Islet of Langerhans (tissue), 1 donor: ENCODE measurements at regions not wholly inside any gene's neighbourhood (a gene's known extent, or its start where the extent isn't known, plus 50 kb on each side); places are given as distances from the start of the nearest gene placed in this dataset.
"Not testable (repeated sequence)": the region's sequence is repeated elsewhere in the genome, so short reads cannot be mapped to it uniquely, and the experiment has no call there.

ENCODE experiments used
- FAIRE-seq: peaks from one replicate; lab custom pipeline; 2011; peaks lifted over from hg19 to GRCh38; lab: Jason Lieb, UNC

DNA sequence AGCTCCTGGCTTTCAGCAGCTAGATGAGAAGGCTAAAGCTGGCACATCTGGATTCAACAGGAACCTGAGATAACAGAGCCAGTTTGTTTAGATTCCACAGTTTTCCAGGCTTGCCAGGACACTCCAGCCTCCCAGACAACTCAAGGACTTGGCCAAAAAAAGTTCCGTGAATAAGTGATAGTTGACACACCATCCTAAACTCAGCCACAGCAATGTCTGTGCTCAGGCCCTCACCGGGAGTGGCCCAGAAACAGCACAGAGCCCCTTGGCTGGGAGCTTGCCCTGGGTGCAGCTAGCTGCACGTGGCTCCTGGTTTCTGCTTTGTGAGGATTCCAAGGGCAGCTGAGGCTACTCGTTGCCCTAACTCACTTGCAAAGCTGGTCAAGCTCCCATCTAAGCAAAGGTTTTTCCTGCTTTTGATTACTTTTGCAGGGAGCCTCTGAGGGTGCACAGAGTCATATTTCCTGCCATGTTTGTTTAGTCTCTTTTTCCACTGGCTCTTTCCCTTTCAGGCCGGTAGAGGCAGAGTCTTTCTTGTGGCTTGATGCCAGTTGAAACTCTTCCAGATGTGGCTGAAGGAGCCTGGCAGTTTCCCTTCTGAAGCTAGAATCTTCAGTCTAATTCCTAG is 118.3 kb upstream of the ECI2 start:
- no peak for FAIRE-seq

DNA sequence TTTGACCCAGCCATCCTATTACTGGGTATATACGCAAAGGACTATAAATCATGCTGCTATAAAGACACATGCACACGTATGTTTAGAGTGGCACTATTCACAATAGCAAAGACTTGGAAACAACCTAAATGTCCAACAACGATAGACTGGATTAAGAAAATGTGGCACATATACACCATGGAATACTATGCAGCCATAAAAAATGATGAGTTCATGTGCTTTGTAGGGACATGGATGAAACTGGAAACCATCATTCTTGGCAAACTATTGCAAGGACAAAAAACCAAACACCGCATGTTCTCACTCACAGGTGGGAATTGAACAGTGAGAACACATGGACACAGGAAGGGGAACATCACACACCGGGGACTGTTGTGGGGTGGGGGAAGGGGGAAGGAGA is 117.1 kb upstream of the ECI2 start:
- not testable (repeated sequence) for FAIRE-seq

DNA sequence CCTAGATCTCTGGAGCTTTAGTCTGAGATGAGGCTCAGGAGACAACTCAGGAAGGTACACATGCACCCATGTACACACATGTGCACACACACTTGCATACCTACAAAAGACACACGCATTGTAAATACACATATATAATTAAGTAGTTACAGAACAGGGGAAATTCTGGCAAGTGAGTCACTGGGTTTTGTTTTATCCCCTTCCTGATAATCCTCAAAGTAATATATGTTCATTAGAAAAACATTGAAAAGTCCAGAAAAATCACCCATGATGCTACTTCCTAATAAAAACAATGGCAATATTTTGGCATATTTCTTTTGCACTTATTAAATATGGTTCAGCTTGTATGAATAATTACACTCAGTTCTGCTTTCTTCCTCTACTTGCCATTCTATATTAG is 115.3 kb upstream of the ECI2 start:
- FAIRE-seq: no peak

DNA sequence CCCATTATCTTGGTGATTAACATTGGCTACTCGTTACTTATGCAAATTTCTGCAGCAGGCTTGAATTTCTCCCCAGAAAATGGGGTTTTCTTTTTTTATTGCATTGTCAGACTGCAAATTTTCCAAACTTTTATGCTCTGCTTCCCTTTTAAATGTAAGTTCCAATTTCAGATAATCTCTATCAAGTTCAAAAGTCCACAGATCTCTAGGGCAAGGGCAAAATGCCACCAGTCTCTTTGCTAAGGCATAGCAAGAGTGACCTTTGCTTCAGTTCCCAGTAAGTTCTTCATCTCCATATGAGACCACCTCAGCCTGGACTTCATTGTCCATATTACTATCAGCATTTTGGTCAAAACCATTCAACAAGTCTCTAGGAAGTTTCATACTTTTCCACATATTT is 108.5 kb upstream of the ECI2 start:
- FAIRE-seq: not testable (repeated sequence)

DNA sequence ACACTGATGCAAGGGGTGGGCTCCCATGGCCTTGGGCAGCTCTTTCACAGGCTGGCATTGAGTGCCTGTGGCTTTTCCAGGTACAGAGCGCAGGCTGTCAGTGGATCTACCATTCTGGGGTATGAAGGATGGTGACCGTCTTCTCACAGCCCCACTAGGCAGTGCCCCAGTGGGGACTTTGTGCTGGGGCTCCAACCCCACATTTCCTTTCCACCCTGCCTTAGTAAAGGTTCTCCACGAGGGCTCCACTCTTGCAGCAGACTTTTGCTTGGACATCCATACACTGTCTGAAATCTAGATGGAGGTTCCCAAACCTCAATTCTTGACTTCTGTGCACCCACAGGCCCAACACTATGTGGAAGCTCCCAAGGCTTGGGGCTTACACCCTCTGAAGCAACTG is 107.9 kb upstream of the ECI2 start:
- no peak for FAIRE-seq

DNA sequence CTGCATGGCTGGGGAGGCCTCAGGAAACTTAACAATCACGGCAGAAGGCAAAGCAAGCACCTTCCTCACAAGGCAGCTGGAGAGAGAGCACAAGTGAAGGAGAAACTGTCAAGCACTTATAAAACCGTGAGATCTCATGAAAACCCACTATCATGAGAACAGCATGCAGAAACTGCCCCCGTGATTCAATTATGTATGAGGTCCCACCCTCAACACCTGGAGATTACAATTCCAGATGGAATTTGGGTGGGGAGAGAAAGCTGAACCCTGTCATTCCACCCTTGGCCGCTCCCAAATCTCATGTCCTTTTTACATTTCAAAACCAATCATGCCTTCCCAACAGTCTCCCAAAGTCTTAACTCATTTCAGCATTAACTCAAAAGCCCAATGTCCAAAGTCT is 107.2 kb upstream of the ECI2 start:
- FAIRE-seq: no peak

DNA sequence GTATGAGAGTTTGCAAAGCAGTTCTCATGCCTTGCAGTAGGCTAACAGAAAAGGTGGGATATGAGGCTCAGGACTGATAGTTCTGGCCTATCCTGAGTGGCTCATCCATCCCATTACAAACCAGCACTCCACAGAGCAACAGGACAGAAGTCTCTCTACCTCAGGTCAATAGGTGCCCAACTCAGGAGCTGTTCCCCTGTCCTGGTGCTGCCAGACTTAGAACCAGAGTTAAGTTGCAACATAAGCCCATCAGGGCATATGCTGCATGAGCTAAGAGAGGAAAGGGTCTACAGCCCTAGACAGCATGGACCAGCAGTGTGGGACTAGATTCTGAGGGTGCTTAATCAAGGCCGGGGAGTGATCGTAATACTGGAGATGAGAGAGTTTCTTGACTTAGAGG is 104.8 kb upstream of the ECI2 start:
- FAIRE-seq: no peak

DNA sequence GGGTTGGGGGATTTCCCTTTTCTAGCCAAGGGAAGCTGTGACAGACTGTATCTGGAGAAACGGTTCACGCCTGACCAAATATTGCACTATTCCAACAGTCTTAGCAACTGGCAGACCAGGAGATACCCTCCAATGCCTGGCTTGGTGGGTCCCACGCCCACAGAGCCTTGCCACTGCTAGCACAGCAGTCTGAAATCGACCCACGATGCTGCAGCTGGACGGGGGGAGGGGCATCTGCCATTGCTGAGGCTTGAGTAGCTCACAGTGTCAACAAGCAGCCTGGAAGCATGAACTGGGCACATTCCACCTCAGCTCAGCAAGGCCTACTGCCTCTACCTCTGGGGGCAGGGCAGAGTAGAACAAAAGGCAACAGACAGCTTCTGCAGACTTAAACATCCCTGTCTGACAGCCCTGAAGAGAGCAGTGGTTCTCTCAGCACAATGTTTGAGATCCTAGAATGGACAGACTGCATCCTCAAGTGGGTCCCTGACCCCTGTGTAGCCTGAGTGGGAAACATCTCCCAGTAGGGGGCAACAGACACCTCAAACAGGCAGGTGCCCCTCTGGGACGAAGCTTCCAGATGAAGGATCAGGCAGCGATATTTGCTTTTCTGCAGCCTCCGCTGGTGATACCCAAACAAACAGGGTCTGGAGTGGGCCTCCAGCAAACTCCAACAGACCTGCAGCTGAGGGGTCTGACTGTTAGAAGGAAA is 89.9 kb upstream of the ECI2 start:
- no peak for FAIRE-seq

DNA sequence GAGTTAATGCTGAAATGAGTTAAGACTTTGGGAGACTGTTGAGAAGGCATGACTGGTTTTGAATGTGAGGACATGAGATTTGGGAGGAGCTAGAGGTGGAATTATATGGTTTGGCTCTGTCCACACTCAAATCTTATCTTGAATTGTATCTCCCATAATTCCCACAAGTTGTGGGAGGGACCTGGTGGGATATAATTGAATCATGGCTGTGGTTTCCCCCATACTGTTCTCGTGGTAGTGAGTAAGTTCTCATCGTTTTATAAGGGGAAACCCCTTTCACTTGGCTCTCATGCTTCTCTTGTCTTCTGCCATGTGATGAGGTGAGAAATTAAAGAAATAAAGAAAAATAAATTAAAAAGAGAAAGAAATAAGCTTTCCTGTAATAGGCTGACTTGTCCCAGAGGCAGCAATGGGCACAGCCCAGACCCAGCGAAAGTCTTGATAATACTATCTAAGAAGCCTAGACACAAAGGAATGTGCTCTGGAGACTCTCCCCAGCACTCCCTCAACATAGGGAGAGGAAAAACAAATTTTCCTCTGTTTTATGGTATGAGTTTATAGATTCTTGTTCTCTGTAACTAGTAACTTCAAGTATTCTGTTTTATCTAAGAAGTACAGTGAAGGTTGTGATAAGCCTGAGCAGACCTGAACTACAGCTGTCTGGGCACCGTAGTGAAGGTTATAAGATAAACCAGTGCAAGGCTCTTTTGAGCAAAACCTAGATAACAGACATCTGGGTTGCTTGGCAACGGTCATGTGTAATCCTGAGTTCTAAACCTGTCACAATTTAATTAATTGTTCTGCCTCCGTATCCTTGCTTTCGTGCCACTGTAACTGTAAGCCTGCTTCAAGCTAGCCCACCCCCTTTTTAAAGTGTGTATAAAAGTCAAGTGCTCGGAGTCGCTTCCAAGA is 88.9 kb upstream of the ECI2 start:
- FAIRE-seq: no peak

DNA sequence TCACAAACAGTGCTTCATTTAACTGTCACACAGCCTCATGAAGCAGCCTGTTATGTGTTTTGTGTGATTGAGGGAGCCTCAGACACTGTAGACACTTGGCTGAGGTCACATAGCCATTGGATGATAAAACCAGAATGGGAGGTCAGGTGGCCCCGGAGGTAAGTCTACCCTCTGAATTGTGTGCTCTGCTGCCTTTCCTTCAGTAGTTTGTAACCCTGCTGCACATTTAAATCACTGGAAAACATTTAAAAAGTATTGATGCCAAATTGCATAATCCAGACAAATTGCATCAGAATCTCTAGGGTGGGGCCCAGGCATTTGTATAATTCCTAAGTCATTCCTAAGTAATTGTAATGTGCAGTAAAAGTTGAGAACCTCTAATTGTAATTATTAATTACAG is 85.2 kb upstream of the ECI2 start:
- no peak for FAIRE-seq

DNA sequence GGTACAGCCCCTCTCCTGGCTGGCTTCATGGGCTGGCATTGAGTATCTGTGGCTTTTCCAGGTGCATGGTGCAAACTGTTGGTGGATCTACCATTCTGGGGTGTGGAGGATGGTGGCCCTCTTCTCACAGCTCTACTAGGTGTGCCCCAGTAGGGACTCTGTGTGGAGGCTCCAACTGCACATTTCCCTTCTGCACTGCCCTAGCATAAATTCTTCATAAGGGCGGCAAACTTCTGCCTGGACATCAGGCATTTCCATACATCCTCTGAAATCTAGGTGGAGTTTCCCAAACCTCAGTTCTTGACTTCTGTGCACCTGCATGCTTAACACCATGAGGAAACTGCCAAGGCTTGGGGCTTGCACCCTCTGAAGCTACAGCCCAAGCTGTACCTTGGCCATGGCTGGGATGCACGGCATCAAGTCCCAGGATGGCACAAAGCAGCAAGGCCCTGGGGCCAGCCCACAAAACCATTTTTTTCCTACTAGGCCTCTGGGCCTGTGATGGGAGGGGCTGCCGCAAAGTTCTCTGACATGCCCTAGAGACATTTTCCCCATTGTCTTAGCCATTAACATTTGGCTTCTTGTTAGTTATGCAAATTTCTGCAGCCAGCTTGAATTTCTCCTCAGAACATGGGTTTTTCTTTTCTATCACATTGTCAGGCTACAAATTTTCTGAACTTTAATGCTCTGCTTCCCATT is 83.4 kb upstream of the ECI2 start:
- FAIRE-seq: not testable (repeated sequence)

DNA sequence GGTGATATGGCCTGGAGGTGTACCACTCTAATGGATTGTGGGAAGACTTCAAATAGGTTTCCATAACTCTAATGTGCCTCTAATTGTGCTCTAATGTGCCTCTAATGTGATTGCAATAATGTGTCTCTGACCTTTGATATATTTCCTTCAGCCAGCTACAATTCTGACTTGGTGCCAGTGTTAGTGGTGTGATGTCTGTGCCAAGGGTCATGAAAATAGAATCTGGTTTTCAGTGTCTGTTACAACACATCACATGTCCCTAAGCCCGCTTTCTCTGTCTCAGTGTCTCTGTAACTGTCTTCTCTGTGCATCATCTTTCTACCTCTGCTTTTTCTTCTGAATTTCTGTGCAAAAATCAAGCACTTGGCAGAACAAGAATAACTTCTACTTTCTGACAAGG is 77.2 kb upstream of the ECI2 start:
- FAIRE-seq: no peak

DNA sequence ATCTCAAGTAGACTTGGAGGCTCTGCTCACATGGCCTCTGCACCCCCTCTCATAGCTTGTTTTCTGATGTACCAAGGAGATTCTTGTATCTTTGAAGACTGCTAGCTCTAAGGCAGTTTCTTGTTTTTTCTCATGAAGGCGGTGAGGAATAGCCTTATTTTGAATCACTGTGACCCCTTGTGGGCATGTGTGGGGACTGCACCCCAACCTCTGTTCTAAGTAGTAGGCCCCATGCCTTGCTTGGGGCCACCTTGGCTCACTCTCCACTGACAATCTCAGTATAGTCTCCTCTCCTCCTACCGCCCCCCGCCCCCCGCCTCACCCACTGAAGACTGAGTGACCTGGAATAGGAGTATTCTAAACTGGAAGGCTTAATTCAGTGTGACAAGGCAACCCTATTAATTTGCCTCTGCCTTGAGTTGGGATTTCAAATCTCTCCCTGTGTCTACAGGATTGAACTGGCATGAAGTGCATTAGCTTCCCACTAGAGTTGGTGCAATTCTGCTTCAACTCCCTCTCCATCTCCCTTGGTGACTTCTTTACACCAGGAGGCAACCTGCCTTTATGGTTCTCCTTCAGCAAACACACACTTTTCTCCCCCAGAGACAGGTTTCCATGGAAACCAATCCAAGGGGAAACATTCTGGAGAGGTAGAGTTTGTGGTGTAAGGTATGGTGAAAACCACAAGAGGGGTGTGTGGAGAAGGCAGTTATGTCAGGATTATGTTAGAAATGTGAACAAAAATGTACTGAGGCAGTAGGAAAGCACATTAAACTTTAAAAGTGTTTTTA is 75.4 kb upstream of the ECI2 start:
- no peak for FAIRE-seq

DNA sequence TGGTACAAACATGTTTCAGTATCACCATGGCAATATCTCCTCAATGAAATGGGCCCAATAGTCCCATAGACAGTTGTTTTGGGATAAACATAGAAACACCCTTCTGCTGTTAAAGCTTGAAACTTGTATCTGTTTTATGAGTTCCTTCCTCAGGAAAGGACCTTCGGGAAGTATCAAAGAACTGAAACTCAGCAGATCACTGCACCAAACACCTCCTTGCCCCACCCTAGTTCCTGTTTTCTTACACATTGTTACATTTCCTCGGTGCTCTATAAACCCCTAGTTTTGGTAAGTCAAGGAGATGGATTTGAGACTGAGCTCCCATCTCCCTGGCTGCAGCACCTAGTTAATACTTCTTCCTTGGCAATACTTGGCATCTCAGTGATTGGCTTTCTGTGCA is 73.8 kb upstream of the ECI2 start:
- no peak for FAIRE-seq

DNA sequence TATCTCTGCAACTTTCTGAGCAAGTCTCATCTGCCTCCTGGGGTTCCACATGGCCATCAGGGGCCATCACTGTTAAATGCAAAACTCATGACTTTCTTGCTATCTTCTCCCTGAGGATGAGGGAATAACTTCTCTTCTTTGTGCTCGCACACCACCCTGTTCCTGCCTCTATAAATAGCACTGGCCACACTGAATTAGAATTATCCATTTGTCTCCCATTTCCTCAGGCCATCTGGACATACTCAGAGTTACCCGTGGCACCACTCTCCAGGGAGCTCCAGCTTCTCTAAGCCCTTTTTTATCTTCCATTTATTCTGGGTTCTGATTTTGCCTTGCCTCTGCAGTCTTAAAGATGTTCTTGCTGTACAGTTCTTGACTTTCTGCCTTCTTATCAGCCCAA is 72.8 kb upstream of the ECI2 start:
- no peak for FAIRE-seq

DNA sequence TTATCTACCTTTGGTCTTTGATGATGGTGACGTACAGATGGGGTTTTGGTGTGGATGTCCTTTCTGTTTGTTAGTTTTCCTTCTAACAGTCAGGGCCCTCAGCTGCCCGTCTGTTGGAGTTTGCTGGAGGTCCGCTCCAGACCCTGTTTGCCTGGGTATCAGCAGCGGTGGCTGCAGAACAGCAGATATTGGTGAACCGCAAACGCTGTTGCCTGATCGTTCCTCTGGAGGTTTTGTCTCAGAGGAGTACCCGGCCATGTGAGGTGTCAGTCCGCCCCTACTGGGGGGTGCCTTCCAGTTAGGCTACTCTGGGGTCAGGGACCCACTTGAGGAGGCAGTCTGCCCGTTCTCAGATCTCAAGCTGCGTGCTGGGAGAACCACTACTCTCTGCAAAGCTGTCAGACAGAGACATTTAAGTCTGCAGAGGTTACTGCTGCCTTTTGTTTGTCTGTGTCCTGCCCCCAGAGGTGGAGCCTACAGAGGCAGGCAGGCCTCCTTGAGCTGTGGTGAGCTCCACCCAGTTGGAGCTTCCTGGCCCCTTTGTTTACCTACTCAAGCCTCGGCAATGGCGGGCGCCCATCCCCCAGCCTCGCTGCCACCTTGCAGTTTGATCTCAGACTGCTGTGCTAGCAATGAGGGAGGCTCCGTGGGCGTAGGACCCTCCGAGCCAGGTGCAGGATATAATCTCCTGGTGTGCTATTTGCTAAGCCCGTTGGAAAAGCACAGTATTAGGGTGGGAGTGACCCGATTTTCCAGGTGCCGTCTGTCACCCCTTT is 68.5 kb upstream of the ECI2 start:
- not testable (repeated sequence) for FAIRE-seq

DNA sequence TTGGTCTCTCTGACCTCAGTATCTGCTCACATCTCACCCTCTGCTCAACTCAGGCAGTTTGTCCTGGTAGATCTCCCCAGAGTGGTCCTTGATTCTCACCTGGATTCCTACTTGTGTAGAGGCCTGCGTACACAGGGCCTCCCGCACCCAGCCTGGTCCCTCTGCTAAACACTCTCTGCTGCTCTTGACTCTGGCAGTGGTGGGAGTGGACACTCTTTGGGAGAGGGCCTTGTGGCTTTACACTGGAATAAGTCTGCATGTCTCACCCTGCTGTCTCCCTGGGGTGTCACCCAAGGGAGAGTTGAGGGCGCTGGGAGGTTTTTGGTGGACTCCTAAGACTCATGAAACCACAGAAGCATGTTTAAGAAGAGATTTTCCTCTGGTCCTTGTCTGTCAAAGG is 57.3 kb upstream of the ECI2 start:
- FAIRE-seq: no peak

DNA sequence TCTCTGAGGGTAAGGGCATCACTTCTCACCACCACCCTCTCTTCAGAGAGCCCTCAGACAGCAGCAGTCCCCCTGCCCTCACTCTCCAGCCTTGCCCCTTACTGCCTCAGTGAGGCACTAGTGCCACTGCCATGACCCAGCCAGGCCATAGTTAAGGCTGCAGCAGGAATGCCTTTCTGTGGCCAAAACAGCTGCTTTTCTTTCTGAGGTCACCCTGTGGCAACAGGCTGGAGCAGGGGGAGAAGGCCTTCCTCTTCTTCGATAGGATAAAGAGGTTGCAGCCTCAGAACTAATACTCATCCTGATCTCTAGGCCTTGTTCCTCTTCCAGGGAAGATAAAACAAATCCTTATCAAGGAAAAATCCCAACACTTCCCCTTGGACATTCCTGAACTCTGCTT is 56.8 kb upstream of the ECI2 start:
- FAIRE-seq: no peak

DNA sequence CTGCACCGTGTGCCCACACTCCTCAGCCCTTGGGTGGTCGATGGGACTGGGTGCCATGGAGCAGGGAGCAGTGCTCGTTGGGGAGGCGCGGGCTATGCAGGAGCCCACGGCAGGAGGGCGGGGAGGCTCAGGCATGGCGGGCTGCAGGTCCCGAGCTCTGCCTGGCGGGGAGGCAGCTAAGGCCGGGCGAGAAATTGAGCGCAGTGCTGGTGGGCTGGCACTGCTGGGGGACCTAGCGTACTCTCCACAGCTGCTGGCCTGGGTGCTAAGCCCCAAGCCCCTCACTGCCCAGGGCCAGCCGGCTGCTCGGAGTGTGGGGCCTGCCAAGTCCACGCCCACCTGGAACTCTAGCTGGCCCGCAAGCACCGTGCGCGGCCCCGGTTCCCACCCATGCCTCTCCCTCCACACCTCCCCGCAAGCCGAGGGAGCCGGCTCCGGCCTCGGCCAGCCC is 55.9 kb upstream of the ECI2 start:
- FAIRE-seq: no peak

DNA sequence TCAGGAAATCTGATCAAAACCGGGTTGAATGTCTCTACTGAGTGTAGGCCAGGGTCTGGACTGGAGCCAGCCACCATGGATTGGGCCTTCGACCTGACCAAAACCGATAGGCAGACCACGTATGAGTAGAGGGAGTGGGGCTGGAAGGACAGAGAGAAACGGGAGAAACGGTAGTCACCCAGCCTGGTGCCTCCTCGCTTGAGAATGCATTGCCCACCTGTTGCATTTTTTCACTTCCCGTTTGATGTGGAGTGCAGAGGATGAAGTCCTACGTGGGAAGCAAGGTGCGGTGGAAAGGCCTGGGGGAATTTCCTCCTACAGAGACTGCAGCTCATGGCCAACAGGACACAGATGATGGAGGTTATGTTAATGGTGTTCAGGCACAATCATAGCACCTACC is 53.9 kb upstream of the ECI2 start:
- FAIRE-seq: no peak

DNA sequence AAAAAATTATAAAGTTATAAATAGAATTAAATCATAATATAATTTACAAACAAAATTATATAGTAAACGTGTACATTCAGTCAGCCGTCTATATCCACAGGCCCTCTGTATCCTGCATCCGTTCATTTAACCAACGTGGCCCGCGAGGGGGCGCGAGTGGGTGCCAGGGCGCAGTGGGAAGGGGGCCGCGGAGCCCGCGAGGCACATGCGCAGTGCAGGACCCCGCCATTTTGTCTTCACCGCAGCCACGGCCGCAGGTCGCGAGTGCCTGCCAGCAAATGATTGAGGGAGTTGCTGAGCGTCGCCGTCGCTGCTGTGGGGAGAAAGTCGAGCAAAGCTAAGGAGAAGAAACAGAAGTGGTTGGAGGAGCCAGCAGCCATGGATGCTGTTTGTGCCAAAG is 53.4 kb upstream of the ECI2 start:
- no peak for FAIRE-seq
